HG03457 (cell line): ENCODE measurements at regions not wholly inside any gene's neighbourhood (a gene's known extent, or its start where the extent isn't known, plus 50 kb on each side); places are given as distances from the start of the nearest gene placed in this dataset.

Source experiments
- ATAC-seq: cut with Tn5 transposase; IDR thresholded peaks from one replicate; pipeline ENCODE4 v1.9.1; 2021; ENCODE audit warnings: moderate number of reproducible peaks; ENCODE audit not compliant: unreplicated experiment

GRCh38 chr22:48573766-48574165, 1253.9 kb downstream of the BRD1 start:
- no peak for ATAC-seq

GRCh38 chr22:48572951-48573350, 1254.7 kb downstream of the BRD1 start:
- no peak for ATAC-seq

GRCh38 chr22:48570912-48571311, 1256.8 kb downstream of the BRD1 start:
- no peak for ATAC-seq

GRCh38 chr22:48569476-48570233, 1258.0 kb downstream of the BRD1 start:
- no peak for ATAC-seq

- ATAC-seq, result no peak
These were observed 1258.8 kb downstream of the BRD1 start for GRCh38 chr22:48568736-48569330.

- no peak for ATAC-seq
These were observed 1260.3 kb downstream of the BRD1 start for GRCh38 chr22:48567213-48567975.

- ATAC-seq, result no peak
These were observed 1260.9 kb downstream of the BRD1 start for GRCh38 chr22:48566741-48567140.

GRCh38 chr22:48565901-48566501, 1261.7 kb downstream of the BRD1 start:
- ATAC-seq, result no peak

- no peak for ATAC-seq
These were observed 1262.7 kb downstream of the BRD1 start for GRCh38 chr22:48564995-48565394.

- no peak for ATAC-seq
These were observed 1263.7 kb downstream of the BRD1 start for GRCh38 chr22:48563966-48564330.

GRCh38 chr22:48563118-48563965, 1264.3 kb downstream of the BRD1 start:
- no peak for ATAC-seq

- no peak for ATAC-seq
These were observed 1266.0 kb downstream of the BRD1 start for GRCh38 chr22:48561676-48562075.

GRCh38 chr22:48560836-48561235, 1266.8 kb downstream of the BRD1 start:
- no peak for ATAC-seq

- ATAC-seq, result no peak
These were observed 1267.3 kb downstream of the BRD1 start for GRCh38 chr22:48560389-48560751.

- ATAC-seq, result no peak
These were observed 1267.9 kb downstream of the BRD1 start for GRCh38 chr22:48559647-48560388.

GRCh38 chr22:48558606-48559402, 1268.9 kb downstream of the BRD1 start:
- ATAC-seq, result no peak

- ATAC-seq, result no peak
These were observed 1269.7 kb downstream of the BRD1 start for GRCh38 chr22:48558016-48558415.

- ATAC-seq, result no peak
These were observed 1270.2 kb downstream of the BRD1 start for GRCh38 chr22:48557473-48557872.

GRCh38 chr22:48556751-48557150, 1270.9 kb downstream of the BRD1 start:
- no peak for ATAC-seq
